SK-N-SH (cell line): ENCODE measurements at regions not wholly inside any gene's neighbourhood (a gene's known extent, or its start where the extent isn't known, plus 50 kb on each side); places are given as distances from the start of the nearest gene placed in this dataset.

Source experiments
- CTCF ChIA-PET: fragments of 300-600, 350-600 bp; formaldehyde crosslinking; extraction: SDS; loops from one replicate; lab custom pipeline; 2021; lab: Yijun Ruan, JAX
- POLR2A ChIA-PET: fragments of 350-600 bp; sonication (Branson Sonifier 250); formaldehyde crosslinking; extraction: SDS; loops from one replicate; lab custom pipeline; 2020; ENCODE audit warnings: antibody characterized with exemption, inconsistent platforms; lab: Yijun Ruan, JAX
- DNase-seq: peaks from one replicate; pipeline ENCODE4 v3.0.0; 2012
- H2AFZ ChIP-seq: fragments of 200-600 bp; sonication (generic); 2 replicates; pipeline ENCODE4 v1.8.1; 2016; ENCODE audit warnings: antibody characterized with exemption, mild to moderate bottlenecking, low read depth
- H3F3A ChIP-seq: fragments of 200-600 bp; sonication (generic); replicated peaks from 2 replicates; pipeline ENCODE3; 2016; ENCODE audit warnings: antibody characterized with exemption, mild to moderate bottlenecking; ENCODE audit not compliant: insufficient read depth
- H3K27ac ChIP-seq, 2 experiments: fragments of 200-500 bp in 1 of 2; fragments of 200-600 bp in 1 of 2; sonication (Bioruptor generic) in 1 of 2; sonication (generic), shearing (Covaris generic) in 1 of 2; 2 replicates each; pipeline versions ENCODE4 v1.5.1 to v1.6.1; 2014 to 2016; ENCODE audit warnings: low read depth in 2 of 2, inconsistent platforms in 1 of 2, low read length in 1 of 2, mild to moderate bottlenecking in 1 of 2, mixed read lengths in 1 of 2
- H3K27me3 ChIP-seq: fragments of 200-600 bp; sonication (generic), shearing (Covaris generic); 2 replicates; pipeline ENCODE4 v1.6.1; 2016; ENCODE audit warnings: mixed run types; ENCODE audit not compliant: insufficient read depth
- H3K36me3 ChIP-seq, 2 experiments: fragments of 200-500 bp in 1 of 2; fragments of 200-600 bp in 1 of 2; sonication (Bioruptor generic) in 1 of 2; sonication (generic) in 1 of 2; replicated peaks in 1 of 2; 2 replicates each; pipeline versions ENCODE3 to v1.5.1; 2014 to 2016; ENCODE audit warnings: low read length in 1 of 2, mild to moderate bottlenecking in 1 of 2; ENCODE audit not compliant: insufficient read depth in 2 of 2, control insufficient read depth in 1 of 2
- H3K4me1 ChIP-seq, 2 experiments: fragments of 200-500 bp in 1 of 2; fragments of 200-600 bp in 1 of 2; sonication (Bioruptor generic) in 1 of 2; sonication (generic), shearing (Covaris generic) in 1 of 2; 2 replicates each; pipeline versions ENCODE4 v1.5.1 to v1.6.1; 2014 to 2016; ENCODE audit warnings: low read depth in 1 of 2, low read length in 1 of 2, mixed run types in 1 of 2; ENCODE audit not compliant: insufficient read depth in 2 of 2, control insufficient read depth in 1 of 2
- H3K4me2 ChIP-seq: fragments of 200-600 bp; sonication (generic), shearing (Covaris generic); 2 replicates; pipeline ENCODE4 v1.6.1; 2017; ENCODE audit warnings: mixed run types
- H3K4me3 ChIP-seq, 2 experiments: fragments of 200-500 bp in 1 of 2; fragments of 200-600 bp in 1 of 2; sonication (Bioruptor generic) in 1 of 2; sonication (generic), shearing (Covaris generic) in 1 of 2; 2 replicates each; pipeline versions ENCODE4 v1.5.1 to v1.8.1; 2014 to 2016; ENCODE audit warnings: low read depth in 2 of 2, inconsistent platforms in 1 of 2, low read length in 1 of 2, mild to moderate bottlenecking in 1 of 2, mixed read lengths in 1 of 2, moderate library complexity in 1 of 2
- H3K79me2 ChIP-seq: fragments of 200-600 bp; sonication (generic); 2 replicates; pipeline ENCODE4 v1.8.1; 2017; ENCODE audit warnings: mild to moderate bottlenecking; ENCODE audit not compliant: insufficient read depth
- H3K9ac ChIP-seq: fragments of 200-600 bp; sonication (generic); 2 replicates; pipeline ENCODE4 v1.6.1; 2017; ENCODE audit warnings: mixed run types
- H3K9me2 ChIP-seq: fragments of 200-600 bp; sonication (generic); 2 replicates; pipeline ENCODE4 v1.6.1; 2017; ENCODE audit warnings: mixed run types
- H3K9me3 ChIP-seq: fragments of 200-600 bp; sonication (generic); 2 replicates; pipeline ENCODE4 v1.6.1; 2017; ENCODE audit warnings: mixed run types, mild to moderate bottlenecking, moderate library complexity
- H4K20me1 ChIP-seq: fragments of 200-600 bp; sonication (generic); 2 replicates; pipeline ENCODE4 v1.6.1; 2017; ENCODE audit warnings: mild to moderate bottlenecking, mixed run types; ENCODE audit not compliant: insufficient read depth
- EP300 ChIP-seq, 2 experiments: IDR thresholded peaks; 2 replicates each; pipeline versions ENCODE4 v1.4.0 to v1.6.1; 2012; ENCODE audit warnings: borderline replicate concordance in 1 of 2, low read depth in 1 of 2, low read length in 1 of 2
- NRF1 ChIP-seq: IDR thresholded peaks from 2 replicates; pipeline ENCODE4 v1.6.1; 2012; ENCODE audit warnings: low read depth, mild to moderate bottlenecking, low read length
- SMC3 ChIP-seq: IDR thresholded peaks from 2 replicates; pipeline ENCODE4 v1.6.1; 2012; ENCODE audit warnings: low read depth, low read length, improper control_type of control experiment
- TAF1 ChIP-seq: IDR thresholded peaks from 2 replicates; pipeline ENCODE4 v1.6.1; 2012; ENCODE audit warnings: low read depth, mild to moderate bottlenecking, low read length, moderate library complexity, borderline replicate concordance
- TEAD4 ChIP-seq: IDR thresholded peaks from 2 replicates; pipeline ENCODE4 v1.4.0; 2012; ENCODE audit warnings: mild to moderate bottlenecking, borderline replicate concordance; ENCODE audit not compliant: insufficient read depth
- YY1 ChIP-seq: IDR thresholded peaks from 2 replicates; pipeline ENCODE4 v1.4.0; 2012; ENCODE audit warnings: low read depth, mild to moderate bottlenecking
- WGBS: methylation state at CpG from one replicate; pipeline ENCODE4 v1.1.6; 2017; ENCODE audit warnings: low lambda C conversion rate; 5-methylcytosine and 5-hydroxymethylcytosine counted together
- TF ChIP-seq, protein P1 (sequence below): IDR thresholded peaks from 2 replicates; pipeline ENCODE4 v1.6.1; 2012; ENCODE audit warnings: mild to moderate bottlenecking, low read depth, low read length, moderate library complexity
- TF ChIP-seq, protein P2 (sequence below): IDR thresholded peaks from 2 replicates; pipeline ENCODE4 v1.4.0; 2012; ENCODE audit warnings: low read depth, borderline replicate concordance

DNA sequence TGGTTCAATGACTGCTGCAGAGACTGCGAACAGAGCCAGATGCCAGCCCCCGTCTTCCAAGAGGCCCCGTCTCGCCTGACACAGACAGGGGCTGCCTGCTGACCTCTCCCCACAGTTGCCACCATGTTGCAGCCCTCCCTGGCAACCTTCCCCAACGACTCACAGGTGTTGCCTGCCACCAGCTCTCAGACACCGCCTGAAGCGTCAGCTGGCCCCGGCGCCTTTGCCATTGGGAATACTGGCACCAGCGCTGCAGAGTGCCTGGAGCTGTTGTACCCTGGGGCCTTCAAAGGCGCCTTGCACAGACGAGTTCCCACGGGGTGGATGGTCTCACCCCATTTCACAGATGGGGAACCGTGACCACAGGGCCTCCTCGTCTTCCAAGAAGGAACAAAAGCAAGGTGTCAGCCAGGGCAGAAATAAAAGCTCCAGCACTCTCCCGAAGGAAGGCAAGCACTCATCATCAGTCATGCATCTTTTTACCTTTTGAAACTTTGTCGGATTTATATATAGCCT lies 167.0 kb downstream of the ADSS2 start (continued):
- TF ChIP-seq TEAD4 (no peak), NRF1 (no peak)
- TF ChIP-seq, protein P1, sequence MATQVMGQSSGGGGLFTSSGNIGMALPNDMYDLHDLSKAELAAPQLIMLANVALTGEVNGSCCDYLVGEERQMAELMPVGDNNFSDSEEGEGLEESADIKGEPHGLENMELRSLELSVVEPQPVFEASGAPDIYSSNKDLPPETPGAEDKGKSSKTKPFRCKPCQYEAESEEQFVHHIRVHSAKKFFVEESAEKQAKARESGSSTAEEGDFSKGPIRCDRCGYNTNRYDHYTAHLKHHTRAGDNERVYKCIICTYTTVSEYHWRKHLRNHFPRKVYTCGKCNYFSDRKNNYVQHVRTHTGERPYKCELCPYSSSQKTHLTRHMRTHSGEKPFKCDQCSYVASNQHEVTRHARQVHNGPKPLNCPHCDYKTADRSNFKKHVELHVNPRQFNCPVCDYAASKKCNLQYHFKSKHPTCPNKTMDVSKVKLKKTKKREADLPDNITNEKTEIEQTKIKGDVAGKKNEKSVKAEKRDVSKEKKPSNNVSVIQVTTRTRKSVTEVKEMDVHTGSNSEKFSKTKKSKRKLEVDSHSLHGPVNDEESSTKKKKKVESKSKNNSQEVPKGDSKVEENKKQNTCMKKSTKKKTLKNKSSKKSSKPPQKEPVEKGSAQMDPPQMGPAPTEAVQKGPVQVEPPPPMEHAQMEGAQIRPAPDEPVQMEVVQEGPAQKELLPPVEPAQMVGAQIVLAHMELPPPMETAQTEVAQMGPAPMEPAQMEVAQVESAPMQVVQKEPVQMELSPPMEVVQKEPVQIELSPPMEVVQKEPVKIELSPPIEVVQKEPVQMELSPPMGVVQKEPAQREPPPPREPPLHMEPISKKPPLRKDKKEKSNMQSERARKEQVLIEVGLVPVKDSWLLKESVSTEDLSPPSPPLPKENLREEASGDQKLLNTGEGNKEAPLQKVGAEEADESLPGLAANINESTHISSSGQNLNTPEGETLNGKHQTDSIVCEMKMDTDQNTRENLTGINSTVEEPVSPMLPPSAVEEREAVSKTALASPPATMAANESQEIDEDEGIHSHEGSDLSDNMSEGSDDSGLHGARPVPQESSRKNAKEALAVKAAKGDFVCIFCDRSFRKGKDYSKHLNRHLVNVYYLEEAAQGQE, result no peak
- TF ChIP-seq, all 33 proteins: peak for 0

DNA sequence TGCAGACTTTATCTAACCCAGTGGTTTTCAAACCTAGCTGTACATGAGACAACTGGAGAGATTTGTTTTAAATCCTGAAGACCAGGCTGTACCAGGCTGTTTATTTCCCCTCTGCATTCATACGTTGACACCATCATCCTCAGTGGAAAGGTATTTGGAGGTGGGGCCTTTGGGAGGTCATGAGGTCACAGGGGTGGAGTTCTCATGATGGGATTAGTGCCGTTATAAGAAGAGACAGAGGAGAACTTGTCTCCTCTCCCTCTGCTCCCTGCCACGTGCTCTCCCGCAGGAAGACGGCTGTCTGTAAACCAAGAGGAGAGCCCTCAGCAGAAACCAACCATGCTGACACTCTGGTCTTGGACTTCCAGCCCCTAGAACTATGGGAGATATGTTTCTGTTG lies 165.4 kb downstream of the ADSS2 start:
- Histone ChIP-seq H3K36me3 (no peaks in the 10 kb centered on the region), H3F3A (no peaks in the 10 kb centered on the region), H3K4me1 (no peaks in the 10 kb centered on the region), H3K4me2 (no peak overlapping the region), H2AFZ (no peak overlapping the region), H3K9ac (no peak overlapping the region), H3K4me3 (no peak overlapping the region), H3K27ac (no peak overlapping the region), H3K9me2 (no peaks in the 10 kb centered on the region), H3K9me3 (no peaks in the 10 kb centered on the region), H4K20me1 (no peaks in the 10 kb centered on the region), H3K79me2 (no peaks in the 10 kb centered on the region), H3K27me3 (no peaks in the 10 kb centered on the region)
- TF ChIP-seq, protein P2, sequence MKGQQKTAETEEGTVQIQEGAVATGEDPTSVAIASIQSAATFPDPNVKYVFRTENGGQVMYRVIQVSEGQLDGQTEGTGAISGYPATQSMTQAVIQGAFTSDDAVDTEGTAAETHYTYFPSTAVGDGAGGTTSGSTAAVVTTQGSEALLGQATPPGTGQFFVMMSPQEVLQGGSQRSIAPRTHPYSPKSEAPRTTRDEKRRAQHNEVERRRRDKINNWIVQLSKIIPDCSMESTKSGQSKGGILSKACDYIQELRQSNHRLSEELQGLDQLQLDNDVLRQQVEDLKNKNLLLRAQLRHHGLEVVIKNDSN, result no peak
- no peak for TF ChIP-seq YY1
- ChIA-PET POLR2A (no interaction called here), CTCF (interaction anchor here (1.4 to 2.5 kb wide), 3 partner anchors 13 to 941 kb away, joined by 4 to 13 read pairs (median 8); no protein-coding TSS in a partner anchor)
- WGBS, result 87% methylated on average over 5 of the region's 5 CpGs
- no peak for DNase-seq

DNA sequence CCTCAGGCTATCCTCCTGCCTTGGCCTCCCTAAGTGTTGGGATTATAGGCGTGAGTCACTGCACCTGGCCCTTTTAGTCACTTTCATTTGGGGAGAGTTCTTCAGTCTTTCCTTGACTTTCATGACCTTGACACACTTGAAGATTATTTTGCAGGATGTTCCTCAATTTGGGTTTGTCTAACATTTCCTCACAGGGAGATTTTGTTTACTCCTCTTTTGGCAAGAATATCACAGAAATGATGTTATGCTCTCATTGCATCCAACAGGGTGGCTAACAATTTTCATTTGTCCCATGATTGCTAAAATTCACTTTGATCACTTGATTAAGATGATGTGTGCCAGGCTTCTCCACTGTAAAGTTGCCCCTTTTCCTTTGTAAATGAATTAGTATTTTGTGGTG lies 164.0 kb downstream of the ADSS2 start:
- ChIA-PET CTCF (interaction anchor here (0.6 to 4.9 kb wide), 2 partner anchors 10 to 1006 kb away, joined by 3 to 45 read pairs; no protein-coding TSS in a partner anchor), POLR2A (no interaction called here)
- H3K36me3 ChIP-seq, result no peaks in the 10 kb centered on the region
- no peak overlapping the region for H3K27ac ChIP-seq
- H3K9me3 ChIP-seq, result no peaks in the 10 kb centered on the region
- H2AFZ ChIP-seq, result no peak overlapping the region
- H4K20me1 ChIP-seq, result no peaks in the 10 kb centered on the region
- DNase-seq, result no peak
- 76% methylated on average over 1 of the region's 1 CpG for WGBS
- H3K9ac ChIP-seq, result no peak overlapping the region
- no peaks in the 10 kb centered on the region for H3K4me1 ChIP-seq
- H3K4me2 ChIP-seq, result no peak overlapping the region
- no peaks in the 10 kb centered on the region for H3F3A ChIP-seq
- no peaks in the 10 kb centered on the region for H3K79me2 ChIP-seq
- no peaks in the 10 kb centered on the region for H3K27me3 ChIP-seq
- TF ChIP-seq TEAD4 (no peak), SMC3 (no peak), TAF1 (no peak), EP300 (IDR thresholded peaks at IDR 0.05; ENCODE audit: borderline replicate concordance in 1 of 2, low read depth in 1 of 2, low read length in 1 of 2) (no peak)
- H3K4me3 ChIP-seq, result no peak overlapping the region
- H3K9me2 ChIP-seq, result no peaks in the 10 kb centered on the region
